RCC 7860 (cell line): ENCODE measurements at regions not wholly inside any gene's neighbourhood (a gene's known extent, or its start where the extent isn't known, plus 50 kb on each side); places are given as distances from the start of the nearest gene placed in this dataset.
A peak's percentile ranks its signal among the peaks of the same experiment; 100 is the strongest.

Source experiments
- DNase-seq: peaks from one replicate; pipeline ENCODE4 v3.0.0-alpha.2; 2015; ENCODE audit warnings: low spot score
- FAIRE-seq: peaks from 2 replicates; lab custom pipeline; 2012; peaks lifted over from hg19 to GRCh38; lab: Jason Lieb, UNC

GRCh38 chr14:89630101-89630829, 213.2 kb upstream of the FOXN3 start:
- peak; percentile 59 for FAIRE-seq
- peak; percentile 61 for DNase-seq

GRCh38 chr14:89629383-89629782, 212.3 kb upstream of the FOXN3 start:
- DNase-seq (no peak), FAIRE-seq (no peak)

DNA sequence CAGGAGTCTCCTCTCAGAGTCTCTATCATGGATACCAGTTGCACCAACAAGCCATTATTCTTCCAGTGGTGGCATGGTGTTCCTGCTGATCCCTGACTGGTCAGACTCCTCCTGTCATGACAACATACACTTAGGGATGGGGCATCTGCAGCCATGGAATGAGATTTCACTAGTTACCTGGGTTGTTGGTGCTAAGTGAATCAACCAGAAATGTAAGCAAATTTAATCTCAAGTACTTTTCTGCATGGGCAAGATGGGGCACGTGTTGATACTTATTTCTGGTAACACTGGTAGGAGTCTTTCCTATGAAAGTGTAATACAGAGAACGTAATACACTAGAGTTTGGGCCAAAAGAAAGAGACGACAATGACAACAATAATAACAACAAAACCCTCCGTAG, 211.5 kb upstream of the FOXN3 start:
- DNase-seq: no peak

DNA sequence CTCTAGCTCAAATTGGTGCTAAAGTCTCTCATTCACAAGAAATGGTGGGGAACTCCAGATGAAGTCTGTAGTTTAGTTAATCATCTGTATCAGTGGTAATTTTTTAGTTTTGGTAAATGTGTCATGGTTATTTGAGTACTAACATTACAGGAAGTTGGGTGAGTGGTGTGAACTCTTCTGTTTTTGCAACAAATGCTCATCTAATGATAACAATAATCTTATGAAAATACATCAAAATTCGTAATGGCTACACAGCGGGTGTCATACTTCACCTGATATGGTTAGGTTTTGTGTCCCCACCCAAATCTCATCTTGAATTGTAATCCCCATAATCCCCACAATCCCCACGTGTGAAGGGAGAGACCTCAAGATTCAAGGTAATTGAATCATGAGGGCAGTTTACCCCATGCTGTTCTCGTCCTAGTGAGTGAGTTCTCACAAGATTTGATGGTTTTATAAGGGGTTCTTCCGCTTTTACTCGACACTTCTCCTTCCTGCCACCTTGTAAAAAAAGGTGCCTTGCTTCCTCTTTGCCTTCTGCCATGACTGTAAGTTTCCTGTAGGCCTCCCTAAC, 209.3 kb upstream of the FOXN3 start:
- FAIRE-seq: no peak
- no peak for DNase-seq

More for the DNA sequence above, 211.5 kb upstream of the FOXN3 start:
- FAIRE-seq: no peak

DNA sequence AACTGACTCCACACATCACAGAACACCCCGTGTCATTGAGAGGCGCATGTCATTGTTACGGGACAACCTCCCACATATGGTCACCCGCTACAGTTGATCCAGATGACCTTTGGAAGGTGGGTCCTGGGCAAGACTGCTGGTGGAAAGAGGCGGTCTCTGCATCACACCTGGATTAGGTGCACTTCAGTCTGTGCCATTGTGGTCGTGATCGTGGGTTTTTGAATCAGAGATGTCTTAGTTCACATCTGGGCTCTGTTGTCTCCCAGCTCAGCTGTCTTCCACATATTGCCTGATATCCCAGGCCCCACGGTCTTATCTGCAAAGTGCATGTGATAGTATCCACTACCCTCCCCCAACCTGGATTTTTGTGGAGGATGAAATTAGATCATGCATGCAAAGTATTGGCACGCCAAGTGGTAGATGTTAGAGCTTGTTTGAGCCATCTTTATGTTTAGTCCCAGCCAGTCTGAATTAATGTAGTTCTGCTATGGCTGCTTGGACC, 208.7 kb upstream of the FOXN3 start:
- FAIRE-seq (no peak), DNase-seq (no peak)

DNA sequence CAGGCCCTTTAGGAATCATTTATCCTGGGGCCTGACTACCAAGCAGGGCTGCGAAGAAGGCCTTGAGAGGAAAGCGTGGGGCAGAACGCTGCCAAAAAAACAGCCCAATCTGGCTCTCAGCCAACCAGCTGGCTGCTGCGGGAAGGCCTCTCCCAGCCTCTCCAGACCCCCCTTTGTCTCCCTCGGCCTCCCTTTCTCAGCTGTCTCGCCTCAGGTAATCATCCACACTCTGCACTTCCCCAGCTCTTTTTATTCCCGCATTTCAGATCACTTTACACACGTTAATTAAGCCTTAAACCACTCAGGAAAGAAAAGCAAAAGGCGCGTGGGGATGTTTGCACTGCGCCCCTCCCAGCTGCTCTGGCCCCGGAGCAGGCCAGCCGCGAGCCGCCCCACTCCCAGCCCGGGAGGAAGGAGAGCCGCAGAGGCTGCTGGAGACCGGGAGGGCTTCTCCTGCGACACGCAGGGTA, 208.2 kb upstream of the FOXN3 start:
- FAIRE-seq: no peak
- no peak for DNase-seq

GRCh38 chr14:89624500-89625156, 207.6 kb upstream of the FOXN3 start:
- DNase-seq (no peak), FAIRE-seq (no peak)

- FAIRE-seq: no peak
- DNase-seq: no peak
Measured at GRCh38 chr14:89621791-89622638, 205.0 kb upstream of the FOXN3 start.

GRCh38 chr14:89621009-89621421, 204.0 kb upstream of the FOXN3 start:
- FAIRE-seq (no peak), DNase-seq (no peak)

- DNase-seq (no peak), FAIRE-seq (no peak)
Measured at GRCh38 chr14:89620436-89620835, 203.4 kb upstream of the FOXN3 start.

DNA sequence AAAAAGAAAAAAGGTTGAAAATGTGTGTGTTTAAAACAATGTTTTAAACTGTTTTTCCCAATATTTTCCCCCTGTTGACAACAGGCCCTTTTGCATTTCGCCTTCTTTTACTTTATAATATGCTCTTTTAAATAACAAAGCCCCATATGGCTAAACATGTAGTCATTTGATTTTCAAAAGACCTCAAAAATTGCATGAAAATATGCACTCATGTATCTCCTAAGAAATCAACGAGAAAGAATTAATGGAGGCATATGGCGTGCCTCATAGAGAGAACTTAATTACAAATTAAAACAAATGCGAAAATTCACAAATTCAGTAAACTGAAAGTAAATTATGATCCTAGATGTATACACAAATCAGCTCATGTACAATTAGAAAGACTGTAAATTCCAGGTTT, 202.6 kb upstream of the FOXN3 start:
- no peak for FAIRE-seq
- no peak for DNase-seq

DNA sequence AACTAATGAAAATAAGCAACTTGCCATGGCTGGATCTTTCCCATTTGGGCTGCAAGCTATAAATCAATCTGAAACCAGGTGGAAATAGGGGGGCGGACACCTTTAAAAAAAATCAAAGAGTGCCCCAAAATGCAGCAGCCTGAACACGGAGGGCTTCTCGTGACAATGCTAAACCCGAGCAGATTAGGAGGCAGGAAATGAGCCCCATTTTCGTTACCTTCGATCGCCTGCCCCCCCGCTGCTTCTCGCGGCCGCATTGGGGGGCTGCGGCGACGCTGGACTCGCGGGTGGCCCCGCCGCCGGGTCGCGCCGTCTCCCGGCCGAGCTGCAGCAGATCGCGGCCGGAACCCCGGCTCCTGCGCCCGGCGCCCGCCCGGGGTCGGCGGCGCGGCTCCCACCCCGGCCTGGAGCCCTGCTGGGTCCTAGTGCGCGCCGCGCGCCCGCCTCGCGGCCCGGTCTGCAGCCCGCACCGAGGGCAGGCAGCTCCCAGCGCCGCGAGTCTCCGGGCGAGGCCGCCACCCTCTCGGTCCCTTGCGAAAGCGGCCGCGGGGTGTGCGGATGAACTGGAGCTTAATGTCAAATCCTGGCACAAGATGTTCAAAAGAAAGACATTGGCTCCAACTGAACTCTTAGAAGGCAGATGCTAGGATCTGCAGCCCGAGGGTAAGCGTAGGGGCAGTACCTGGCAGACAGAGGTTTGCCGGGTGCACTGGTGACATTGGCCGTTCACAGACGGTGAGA, 201.9 kb upstream of the FOXN3 start:
- peak; percentile 22 for DNase-seq
- no peak for FAIRE-seq

- DNase-seq (no peak), FAIRE-seq (no peak)
Measured at GRCh38 chr14:89618330-89618708, 201.3 kb upstream of the FOXN3 start.

GRCh38 chr14:89617481-89618329, 200.7 kb upstream of the FOXN3 start:
- FAIRE-seq (no peak), DNase-seq (no peak)

DNA sequence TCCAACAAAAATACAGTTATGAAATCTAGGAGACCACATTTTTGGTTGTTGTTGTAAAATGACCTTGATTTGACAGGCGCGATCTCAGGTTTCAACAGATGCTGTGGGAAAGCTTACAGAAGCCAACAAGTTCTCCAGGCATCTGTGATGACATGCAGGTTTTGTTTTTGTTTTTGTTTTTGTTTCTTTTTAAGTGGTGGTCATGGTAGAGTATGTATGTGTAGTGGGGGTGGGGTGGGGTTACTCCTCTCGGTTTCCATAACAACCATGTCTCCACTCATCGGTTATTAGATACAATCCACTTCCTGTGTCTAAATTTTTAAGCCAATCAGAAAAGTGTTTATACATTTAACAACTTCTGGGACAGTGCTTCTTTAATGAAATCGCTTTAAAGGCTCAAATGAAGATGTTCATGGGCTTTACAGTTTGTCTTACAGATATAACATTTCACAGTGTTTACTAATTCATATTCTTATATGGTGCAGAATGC, 199.9 kb upstream of the FOXN3 start:
- FAIRE-seq: no peak
- no peak for DNase-seq

- DNase-seq: no peak
- FAIRE-seq: no peak
Measured at GRCh38 chr14:89616425-89616824, 199.4 kb upstream of the FOXN3 start.

DNA sequence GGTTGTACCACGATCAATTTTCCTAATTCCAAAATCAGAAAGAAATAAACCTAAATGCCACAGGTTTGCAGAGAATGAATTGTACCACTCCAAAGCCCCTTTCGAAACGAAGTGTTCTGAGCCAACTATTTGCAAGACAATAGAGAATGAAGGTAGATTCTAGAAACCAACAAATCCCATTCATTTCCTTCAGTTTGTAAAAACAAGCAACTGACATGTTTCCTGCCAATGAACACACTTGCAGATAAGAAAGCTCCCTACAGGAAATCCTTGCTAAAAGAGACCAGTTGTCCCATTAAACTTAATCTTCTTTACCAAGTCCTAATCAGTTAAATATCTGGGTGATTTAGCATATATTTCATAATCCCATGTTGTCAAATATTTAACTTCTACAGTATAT, 198.4 kb upstream of the FOXN3 start:
- FAIRE-seq: no peak
- DNase-seq: no peak

DNA sequence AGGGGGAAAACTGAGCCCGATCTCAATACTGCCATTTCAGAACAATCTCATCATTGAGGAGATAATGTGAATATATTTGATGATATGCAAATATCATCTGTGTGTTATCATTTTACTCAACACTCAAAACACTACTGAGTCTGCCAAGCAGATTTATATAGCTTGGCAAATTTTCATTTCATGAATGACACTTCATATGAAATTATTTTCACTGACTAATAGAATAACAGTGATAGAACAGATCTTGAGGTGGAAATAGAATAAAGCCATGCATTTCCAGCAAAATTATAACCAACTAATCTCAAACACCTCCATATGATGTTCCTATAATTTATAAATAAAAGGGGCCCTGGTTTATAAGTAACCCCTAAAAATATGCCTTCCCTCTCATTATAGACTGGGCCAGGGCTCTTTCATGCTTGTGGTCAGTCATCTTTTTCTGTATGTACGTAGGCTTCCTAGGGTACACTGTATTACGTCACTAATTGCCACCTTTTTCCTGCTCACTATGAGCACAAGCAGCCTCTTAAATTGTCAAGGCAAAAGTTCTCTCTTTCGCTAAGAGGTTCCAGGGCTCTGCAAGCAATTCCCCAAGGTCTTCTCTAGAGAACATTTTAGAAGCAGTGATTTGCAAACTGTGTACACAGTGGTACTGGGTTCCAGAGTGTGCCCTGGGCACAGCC, 197.1 kb upstream of the FOXN3 start:
- DNase-seq (no peak), FAIRE-seq (no peak)
